ENCODE measurements at regions not wholly inside any gene's neighbourhood (a gene's known extent, or its start where the extent isn't known, plus 50 kb on each side); places are given as distances from the start of the nearest gene placed in this dataset.

DNA sequence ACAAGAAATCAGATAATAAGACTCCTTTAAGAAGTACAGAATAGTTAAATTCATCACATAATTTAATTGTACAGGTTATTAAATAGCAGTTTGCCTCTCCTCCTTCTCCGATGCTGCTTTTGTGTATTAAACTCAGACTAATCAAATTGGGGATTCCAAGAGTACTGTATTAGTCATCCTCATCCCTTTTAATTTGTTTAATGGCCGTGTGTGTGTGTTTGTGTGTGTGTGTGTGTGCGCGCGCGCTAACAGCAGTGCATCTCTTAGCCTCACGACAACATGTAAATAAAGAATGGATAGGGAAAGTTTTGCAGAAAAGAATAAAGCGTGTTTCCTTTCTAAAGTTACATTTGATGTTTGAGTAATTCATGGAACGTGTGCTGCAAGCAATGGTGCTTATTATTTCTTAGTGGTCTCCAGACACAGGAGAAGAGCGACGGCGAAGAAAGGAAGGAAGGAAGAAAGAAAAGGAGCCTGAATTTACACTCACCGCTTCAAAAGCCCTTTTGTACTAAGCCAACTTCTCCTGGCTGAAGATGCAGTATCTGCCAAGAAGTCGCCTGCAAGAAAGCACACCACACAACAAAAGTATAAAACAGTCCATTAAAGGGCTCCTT lies 220.3 kb downstream of the ASCL1 start:
- TF ChIP-seq POLR2AphosphoS5 (IDR thresholded peaks at IDR 0.05; ENCODE audit: low read depth, low read length) (no peak), TAF1 (IDR thresholded peaks at IDR 0.05; ENCODE audit: borderline replicate concordance, low read depth, low read length) (no peak)
